ENCODE measurements at regions not wholly inside any gene's neighbourhood (a gene's known extent, or its start where the extent isn't known, plus 50 kb on each side); places are given as distances from the start of the nearest gene placed in this dataset.
A peak's percentile ranks its signal among the peaks of the same experiment; 100 is the strongest.

GRCh38 chr2:160697817-160698216 is 204.2 kb upstream of the RBMS1 start:
- CTCF ChIA-PET, result no interaction called here
- DNase-seq (ENCODE audit: low spot score), result no peak

GRCh38 chr2:160700021-160700814 is 206.6 kb upstream of the RBMS1 start:
- no peaks in the 10 kb centered on the region for H3K27me3 ChIP-seq (replicated peaks; ENCODE audit: insufficient read depth, low read depth, low read length, poor library complexity)
- H3K36me3 ChIP-seq (ENCODE audit: insufficient read depth, low read length, poor library complexity, severe bottlenecking), result no peaks in the 10 kb centered on the region
- H3K9me3 ChIP-seq (ENCODE audit: low read depth, low read length, poor library complexity, severe bottlenecking), result no peaks in the 10 kb centered on the region
- no peak for TF ChIP-seq EZH2 (IDR thresholded peaks at IDR 0.05; ENCODE audit: borderline replicate concordance, low read depth, low read length, poor library complexity, severe bottlenecking)
- no TSS peak for BruUV-seq (replicated peaks)
- intact Hi-C loops (cut with micrococcal nuclease; ENCODE audit: unreplicated experiment), result loop anchor here (10.0 kb wide), 1 partner anchor 275 kb away; no protein-coding TSS in a partner anchor
- POLR2A ChIA-PET (ENCODE audit: low non-redundant PET), result no interaction called here
- peak; percentile 83 for DNase-seq (ENCODE audit: low spot score)
- CTCF ChIA-PET, result no interaction called here
- H3K4me3 ChIP-seq (ENCODE audit: low read depth, low read length, poor library complexity, severe bottlenecking), result no peak overlapping the region
- peak overlapping the region; percentile 71 for H3K27ac ChIP-seq (ENCODE audit: low read depth, low read length, poor library complexity, severe bottlenecking)
- H3K4me1 ChIP-seq (ENCODE audit: insufficient read depth, low read length, poor library complexity, severe bottlenecking), result peaks cover 69% of the 10 kb centered on the region

More at GRCh38 chr2:160697817-160698216, 204.2 kb upstream of the RBMS1 start:
- H3K27me3 ChIP-seq (replicated peaks; ENCODE audit: insufficient read depth, low read depth, low read length, poor library complexity), result no peaks in the 10 kb centered on the region
- BruUV-seq (replicated peaks), result no TSS peak
- H3K36me3 ChIP-seq (ENCODE audit: insufficient read depth, low read length, poor library complexity, severe bottlenecking), result no peaks in the 10 kb centered on the region
- H3K4me3 ChIP-seq (ENCODE audit: low read depth, low read length, poor library complexity, severe bottlenecking), result no peak overlapping the region
- H3K27ac ChIP-seq (ENCODE audit: low read depth, low read length, poor library complexity, severe bottlenecking), result no peak overlapping the region
- intact Hi-C loops (cut with micrococcal nuclease; ENCODE audit: unreplicated experiment), result no loop called here
- TF ChIP-seq CTCF (conservative IDR thresholded peaks at IDR 0.05; ENCODE audit: low read depth, low read length), result no peak
- no peak for TF ChIP-seq EZH2 (IDR thresholded peaks at IDR 0.05; ENCODE audit: borderline replicate concordance, low read depth, low read length, poor library complexity, severe bottlenecking)
- no peaks in the 10 kb centered on the region for H3K9me3 ChIP-seq (ENCODE audit: low read depth, low read length, poor library complexity, severe bottlenecking)
- POLR2A ChIA-PET (ENCODE audit: low non-redundant PET), result no interaction called here
- peaks cover 49% of the 10 kb centered on the region for H3K4me1 ChIP-seq (ENCODE audit: insufficient read depth, low read length, poor library complexity, severe bottlenecking)

GRCh38 chr2:160701822-160702221 is 208.2 kb upstream of the RBMS1 start:
- Histone ChIP-seq H3K36me3 (ENCODE audit: insufficient read depth, low read length, poor library complexity, severe bottlenecking) (no peaks in the 10 kb centered on the region), H3K4me1 (ENCODE audit: insufficient read depth, low read length, poor library complexity, severe bottlenecking) (peaks cover 59% of the 10 kb centered on the region), H3K9me3 (ENCODE audit: low read depth, low read length, poor library complexity, severe bottlenecking) (no peaks in the 10 kb centered on the region), H3K4me3 (ENCODE audit: low read depth, low read length, poor library complexity, severe bottlenecking) (no peak overlapping the region), H3K27ac (ENCODE audit: low read depth, low read length, poor library complexity, severe bottlenecking) (no peak overlapping the region), H3K27me3 (replicated peaks; ENCODE audit: insufficient read depth, low read depth, low read length, poor library complexity) (no peaks in the 10 kb centered on the region)
- no TSS peak for BruUV-seq (replicated peaks)
- CTCF ChIA-PET, result no interaction called here
- POLR2A ChIA-PET (ENCODE audit: low non-redundant PET), result no interaction called here
- intact Hi-C loops (cut with micrococcal nuclease; ENCODE audit: unreplicated experiment), result loop anchor here (10.0 kb wide), 1 partner anchor 277 kb away; no protein-coding TSS in a partner anchor
- DNase-seq (ENCODE audit: low spot score), result no peak
- TF ChIP-seq EZH2 (IDR thresholded peaks at IDR 0.05; ENCODE audit: borderline replicate concordance, low read depth, low read length, poor library complexity, severe bottlenecking) (no peak), CTCF (conservative IDR thresholded peaks at IDR 0.05; ENCODE audit: low read depth, low read length) (no peak)
